ENCODE measurements at regions not wholly inside any gene's neighbourhood (a gene's known extent, or its start where the extent isn't known, plus 50 kb on each side); places are given as distances from the start of the nearest gene placed in this dataset.
"Not testable (repeated sequence)": the region's sequence is repeated elsewhere in the genome, so short reads cannot be mapped to it uniquely, and the experiment has no call there.

DNA sequence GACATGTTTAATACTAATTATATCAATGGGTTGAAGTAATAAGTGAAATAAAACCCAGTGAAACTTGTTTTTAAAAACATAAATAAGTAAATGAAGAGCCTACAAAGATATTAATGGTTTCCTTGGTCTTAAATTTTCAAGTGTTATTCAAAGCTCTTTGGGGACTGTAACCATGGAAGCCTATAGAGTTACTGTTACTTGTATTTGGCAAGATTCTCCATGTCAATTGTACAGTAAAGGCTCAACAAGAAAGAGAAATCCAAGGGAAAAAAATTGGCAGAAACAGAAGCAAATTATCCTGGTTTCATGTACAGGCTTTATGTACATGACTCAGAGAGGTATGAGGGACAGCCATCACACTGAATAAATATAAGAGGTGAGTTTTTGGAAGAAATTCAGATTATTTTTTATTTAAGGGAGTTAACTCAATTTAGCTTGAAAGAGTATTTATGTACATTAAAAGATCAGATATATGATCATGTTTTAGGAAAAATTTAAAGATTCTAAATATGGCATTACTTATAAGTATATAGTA lies 151.1 kb upstream of the HMGA2 start:
- no peak for TF ChIP-seq CTCF (IDR thresholded peaks at IDR 0.05; ENCODE audit: low read depth, low read length)
- no peak for TF ChIP-seq MYC (IDR thresholded peaks at IDR 0.05; ENCODE audit: low read depth, low read length)
- TF ChIP-seq, protein P1, sequence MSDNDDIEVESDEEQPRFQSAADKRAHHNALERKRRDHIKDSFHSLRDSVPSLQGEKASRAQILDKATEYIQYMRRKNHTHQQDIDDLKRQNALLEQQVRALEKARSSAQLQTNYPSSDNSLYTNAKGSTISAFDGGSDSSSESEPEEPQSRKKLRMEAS (IDR thresholded peaks at IDR 0.05; ENCODE audit: low read depth, low read length) = no peak
- no peak for TF ChIP-seq POLR2A (IDR thresholded peaks at IDR 0.05; ENCODE audit: extremely low read depth, insufficient read length)
- no peak for DNase-seq (ENCODE audit: low read depth)

GRCh38 chr12:65673732-65674131 lies 150.6 kb upstream of the HMGA2 start:
- TF ChIP-seq POLR2A (IDR thresholded peaks at IDR 0.05; ENCODE audit: extremely low read depth, insufficient read length) (no peak), MYC (IDR thresholded peaks at IDR 0.05; ENCODE audit: low read depth, low read length) (no peak), CTCF (IDR thresholded peaks at IDR 0.05; ENCODE audit: low read depth, low read length) (no peak)
- TF ChIP-seq, protein P1 (IDR thresholded peaks at IDR 0.05; ENCODE audit: low read depth, low read length) = no peak
- DNase-seq (ENCODE audit: low read depth) = no peak
- no peak overlapping the region for H3K4me3 ChIP-seq (ENCODE audit: low read depth, low read length)

More for the DNA sequence above, 151.1 kb upstream of the HMGA2 start:
- no peak overlapping the region for H3K4me3 ChIP-seq (ENCODE audit: low read depth, low read length)

DNA sequence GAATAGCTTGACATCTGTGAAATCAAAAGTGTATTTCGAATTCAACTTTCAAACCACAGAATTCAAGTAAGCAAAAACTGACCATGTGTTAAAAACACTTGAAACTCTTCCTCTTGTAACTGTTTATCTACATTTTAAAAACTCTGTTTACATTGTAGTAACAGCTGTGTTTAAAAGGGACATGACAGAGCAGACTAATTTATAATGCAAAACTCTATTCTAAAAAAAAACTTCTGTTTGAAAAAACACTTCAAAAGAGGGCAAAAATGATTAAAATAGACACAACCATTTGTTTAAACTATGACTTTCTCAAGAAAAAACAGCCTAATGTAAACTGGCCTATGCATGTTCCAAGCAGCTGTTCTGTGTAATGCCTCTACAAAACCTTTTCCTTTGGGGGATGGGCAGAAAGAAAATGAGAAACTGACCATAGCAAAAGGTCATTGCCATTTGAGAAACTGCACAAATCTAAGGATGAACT lies 149.1 kb upstream of the HMGA2 start:
- no peak for DNase-seq (ENCODE audit: low read depth)
- no peak overlapping the region for H3K4me3 ChIP-seq (ENCODE audit: low read depth, low read length)

GRCh38 chr12:65678172-65678571 lies 146.1 kb upstream of the HMGA2 start:
- not testable (repeated sequence) for H3K4me3 ChIP-seq (ENCODE audit: low read depth, low read length); DNase-seq (ENCODE audit: low read depth)

More for the DNA sequence above, 149.1 kb upstream of the HMGA2 start:
- TF ChIP-seq MYC (IDR thresholded peaks at IDR 0.05; ENCODE audit: low read depth, low read length) (no peak), CTCF (IDR thresholded peaks at IDR 0.05; ENCODE audit: low read depth, low read length) (no peak), POLR2A (IDR thresholded peaks at IDR 0.05; ENCODE audit: extremely low read depth, insufficient read length) (no peak)
- TF ChIP-seq, protein P1 (IDR thresholded peaks at IDR 0.05; ENCODE audit: low read depth, low read length) = no peak

DNA sequence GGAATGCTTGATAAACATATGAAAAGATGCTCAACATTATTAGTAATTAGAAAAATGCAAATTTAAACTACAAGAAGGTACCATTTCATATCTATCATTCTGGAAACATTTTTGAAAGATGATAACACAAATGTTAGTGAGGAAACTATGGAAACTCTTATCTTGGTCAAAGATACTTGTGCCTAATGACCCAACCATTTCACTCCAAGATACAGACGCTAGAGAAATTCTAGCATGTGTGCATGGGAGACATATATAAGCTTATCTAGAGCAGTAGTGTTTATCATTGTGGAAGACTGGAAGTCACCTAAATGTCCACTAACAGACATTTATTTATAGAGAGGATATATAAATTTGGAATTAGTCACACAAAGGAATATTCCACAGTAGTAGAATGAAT lies 143.1 kb upstream of the HMGA2 start:
- no peak overlapping the region for H3K4me3 ChIP-seq (ENCODE audit: low read depth, low read length)
- no peak for DNase-seq (ENCODE audit: low read depth)
- TF ChIP-seq MYC (IDR thresholded peaks at IDR 0.05; ENCODE audit: low read depth, low read length) = no peak
- no peak for TF ChIP-seq CTCF (IDR thresholded peaks at IDR 0.05; ENCODE audit: low read depth, low read length)
- TF ChIP-seq POLR2A (IDR thresholded peaks at IDR 0.05; ENCODE audit: extremely low read depth, insufficient read length) = no peak
- TF ChIP-seq, protein P1 (IDR thresholded peaks at IDR 0.05; ENCODE audit: low read depth, low read length) = no peak

DNA sequence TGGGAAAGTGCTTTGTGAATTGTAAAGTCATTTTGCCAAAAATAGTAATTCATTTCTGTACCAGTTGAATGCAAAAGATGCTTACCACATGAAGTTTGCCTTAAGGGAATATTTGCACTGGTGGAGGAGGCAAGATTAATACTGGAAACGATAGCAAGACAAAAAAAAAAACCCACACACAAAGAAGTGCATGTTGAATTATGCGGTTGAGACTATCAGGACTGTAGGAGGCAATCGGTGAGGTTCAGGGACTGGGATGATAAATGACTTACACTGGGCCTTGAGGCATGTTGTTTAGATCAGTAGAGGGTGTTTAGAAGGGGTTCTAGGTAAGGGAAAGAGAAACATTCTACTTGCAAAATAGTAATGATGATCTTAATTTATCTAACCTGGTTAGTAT lies 142.2 kb upstream of the HMGA2 start:
- H3K4me3 ChIP-seq (ENCODE audit: low read depth, low read length) = no peak overlapping the region
- TF ChIP-seq POLR2A (IDR thresholded peaks at IDR 0.05; ENCODE audit: extremely low read depth, insufficient read length) = no peak
- TF ChIP-seq MYC (IDR thresholded peaks at IDR 0.05; ENCODE audit: low read depth, low read length) = no peak
- TF ChIP-seq, protein P1 (IDR thresholded peaks at IDR 0.05; ENCODE audit: low read depth, low read length) = no peak
- no peak for TF ChIP-seq CTCF (IDR thresholded peaks at IDR 0.05; ENCODE audit: low read depth, low read length)
- DNase-seq (ENCODE audit: low read depth) = no peak
